ENCODE measurements at regions not wholly inside any gene's neighbourhood (a gene's known extent, or its start where the extent isn't known, plus 50 kb on each side); places are given as distances from the start of the nearest gene placed in this dataset.

- TF ChIP-seq CTCF (conservative IDR thresholded peaks at IDR 0.05 in 1 of 2, IDR thresholded peaks at IDR 0.05 in 1 of 2; ENCODE audit: low read depth in 1 of 2, low read length in 2 of 2) (no peak), EZH2 (IDR thresholded peaks at IDR 0.05; ENCODE audit: low read length, missing control alignments) (no peak)
These were observed 1075.4 kb upstream of the POT1 start for GRCh38 chr7:126005064-126005463.

All from fibroblast of lung (primary cell).